Activated CD8-positive, alpha-beta memory T cell treated with anti-CD3 and anti-CD28 coated beads for 1 hour (primary cell): ENCODE measurements at regions not wholly inside any gene's neighbourhood (a gene's known extent, or its start where the extent isn't known, plus 50 kb on each side); places are given as distances from the start of the nearest gene placed in this dataset.
"Not testable (repeated sequence)": the region's sequence is repeated elsewhere in the genome, so short reads cannot be mapped to it uniquely, and the experiment has no call there.

Experiments
- DNase-seq, 2 donors: peaks; one replicate each; pipeline ENCODE4 v3.0.0-alpha.2; 2020; ENCODE audit warnings: low read depth in 1 of 2; ENCODE audit errors: extremely low read depth in 1 of 2

- no peak for DNase-seq
Observed at GRCh38 chr14:88929656-88930436, 105.4 kb downstream of the TTC8 start.

- no peak for DNase-seq
Observed at GRCh38 chr14:88931321-88932110, 107.1 kb downstream of the TTC8 start.

- DNase-seq = no peak
Observed at GRCh38 chr14:88933191-88933590, 108.7 kb downstream of the TTC8 start.

GRCh38 chr14:88934351-88934806 is 109.9 kb downstream of the TTC8 start:
- no peak for DNase-seq

- no peak for DNase-seq
Observed at GRCh38 chr14:88935083-88935482, 110.6 kb downstream of the TTC8 start.

- DNase-seq = no peak
Observed at GRCh38 chr14:88937706-88938105, 113.3 kb downstream of the TTC8 start.

- no peak for DNase-seq
Observed at GRCh38 chr14:88940671-88941070, 116.2 kb downstream of the TTC8 start.

- no peak for DNase-seq
Observed at GRCh38 chr14:88941414-88941813, 117.0 kb downstream of the TTC8 start.

GRCh38 chr14:88947646-88948598 is 123.5 kb downstream of the TTC8 start:
- no peak for DNase-seq

GRCh38 chr14:88950069-88950468 is 125.6 kb downstream of the TTC8 start:
- no peak for DNase-seq

- DNase-seq = no peak
Observed at GRCh38 chr14:88951370-88951769, 126.9 kb downstream of the TTC8 start.

GRCh38 chr14:88952901-88953300 is 128.4 kb downstream of the TTC8 start:
- DNase-seq = no peak

GRCh38 chr14:88955455-88955854 is 131.0 kb downstream of the TTC8 start:
- DNase-seq = no peak

- no peak for DNase-seq
Observed at GRCh38 chr14:88960496-88960895, 136.0 kb downstream of the TTC8 start.

GRCh38 chr14:88961214-88961613 is 136.8 kb downstream of the TTC8 start:
- DNase-seq = no peak

GRCh38 chr14:88962356-88962755 is 137.9 kb downstream of the TTC8 start:
- no peak for DNase-seq

- DNase-seq = no peak
Observed at GRCh38 chr14:88967299-88967698, 142.8 kb downstream of the TTC8 start.

- DNase-seq = no peak
Observed at GRCh38 chr14:88975043-88975830, 150.8 kb downstream of the TTC8 start.

- no peak for DNase-seq
Observed at GRCh38 chr14:88975926-88976325, 151.5 kb downstream of the TTC8 start.

GRCh38 chr14:88980907-88981306 is 156.5 kb downstream of the TTC8 start:
- not testable (repeated sequence) for DNase-seq
